Superior temporal gyrus (tissue), 1 donor: ENCODE measurements at regions not wholly inside any gene's neighbourhood (a gene's known extent, or its start where the extent isn't known, plus 50 kb on each side); places are given as distances from the start of the nearest gene placed in this dataset.

Source experiments
- DNase-seq: peaks from one replicate; pipeline ENCODE4 v3.0.0-alpha.2; 2016; ENCODE audit errors: extremely low spot score

DNA sequence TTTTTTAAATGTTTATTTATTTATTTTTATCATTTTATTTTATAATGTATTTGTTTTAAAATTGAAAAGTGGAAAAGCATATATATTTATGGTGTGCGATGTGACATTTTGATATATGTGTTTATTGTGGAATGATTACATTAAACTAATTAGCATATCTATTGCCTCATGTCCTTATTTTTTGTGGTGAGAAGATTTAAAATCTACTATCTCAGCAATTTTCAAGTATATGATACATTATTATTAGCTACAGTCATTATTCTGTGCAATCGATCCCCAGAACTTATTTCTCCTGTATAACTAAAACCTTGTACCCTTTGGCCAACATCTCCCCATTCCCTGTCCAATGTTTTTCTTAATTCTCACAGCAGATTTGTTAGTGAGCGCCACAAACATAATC is 115.6 kb upstream of the SHH start:
- DNase-seq: no peak

DNA sequence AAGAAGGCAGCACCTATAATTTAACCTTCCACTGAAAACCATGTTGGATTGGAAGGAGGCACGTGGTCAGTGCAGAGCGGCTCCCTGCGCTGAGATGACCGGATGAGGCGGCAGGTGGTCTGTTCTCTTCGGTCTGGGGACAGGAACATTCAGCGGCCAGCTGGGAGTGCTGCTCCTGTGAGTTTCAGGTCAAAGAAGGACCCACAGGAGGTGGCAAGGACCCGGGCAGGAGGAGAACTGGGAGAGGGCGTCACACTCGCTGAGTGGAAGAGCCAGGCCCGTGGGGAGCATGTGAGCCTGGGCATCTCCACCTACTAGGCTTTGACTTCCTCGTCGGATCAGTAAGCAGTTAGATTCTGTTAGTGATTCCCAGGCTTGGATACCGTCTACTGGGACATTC is 113.4 kb upstream of the SHH start:
- no peak for DNase-seq

DNA sequence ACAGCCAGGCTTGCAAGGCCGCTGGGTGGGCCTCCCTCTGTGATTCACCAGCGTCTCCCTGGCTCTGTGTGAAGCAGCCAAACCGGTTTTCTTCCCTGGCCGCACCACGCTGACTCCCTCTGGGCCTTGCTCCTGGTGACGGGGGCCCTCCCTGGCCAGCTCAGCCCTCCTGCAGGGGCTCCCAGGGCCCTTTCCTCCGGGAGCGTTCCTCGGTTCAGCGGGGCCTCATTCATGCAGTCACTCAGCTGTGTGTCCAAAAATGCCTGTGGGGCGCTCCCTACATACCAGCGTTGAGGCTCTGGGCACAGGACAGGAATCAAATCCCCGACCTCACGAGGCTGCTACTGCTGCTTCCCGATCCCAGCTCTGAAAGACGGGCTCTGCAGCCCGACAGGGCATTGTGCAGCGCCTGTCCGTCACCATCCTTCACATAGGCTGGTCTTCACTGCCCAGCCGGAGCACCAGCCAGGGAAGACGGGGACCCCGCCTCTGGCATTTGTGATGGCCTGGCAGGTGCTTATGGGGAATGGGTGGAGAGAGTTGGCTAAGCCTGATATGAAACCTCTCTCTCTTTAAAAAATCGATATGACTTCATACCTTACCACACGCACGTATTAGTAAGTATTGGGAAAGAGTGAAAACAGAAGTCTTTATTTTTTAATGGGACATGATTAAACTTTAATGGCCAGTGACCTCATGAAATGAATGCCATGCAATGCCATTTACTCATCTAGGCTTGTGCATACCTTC is 110.0 kb upstream of the SHH start:
- no peak for DNase-seq

DNA sequence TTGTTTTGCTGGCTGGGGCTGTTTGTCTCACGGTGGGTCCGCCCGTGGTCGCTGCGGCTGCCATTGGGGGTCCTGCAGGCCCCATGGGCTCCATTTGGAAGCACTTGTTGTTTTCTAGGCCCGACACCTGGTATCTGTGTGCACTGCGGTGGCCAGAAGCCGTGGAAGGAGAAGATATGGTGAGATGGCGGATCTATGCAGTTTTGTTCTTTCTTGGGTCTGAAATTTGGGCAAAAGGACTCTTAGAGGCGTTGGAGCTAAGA is 109.5 kb upstream of the SHH start:
- DNase-seq: no peak

DNA sequence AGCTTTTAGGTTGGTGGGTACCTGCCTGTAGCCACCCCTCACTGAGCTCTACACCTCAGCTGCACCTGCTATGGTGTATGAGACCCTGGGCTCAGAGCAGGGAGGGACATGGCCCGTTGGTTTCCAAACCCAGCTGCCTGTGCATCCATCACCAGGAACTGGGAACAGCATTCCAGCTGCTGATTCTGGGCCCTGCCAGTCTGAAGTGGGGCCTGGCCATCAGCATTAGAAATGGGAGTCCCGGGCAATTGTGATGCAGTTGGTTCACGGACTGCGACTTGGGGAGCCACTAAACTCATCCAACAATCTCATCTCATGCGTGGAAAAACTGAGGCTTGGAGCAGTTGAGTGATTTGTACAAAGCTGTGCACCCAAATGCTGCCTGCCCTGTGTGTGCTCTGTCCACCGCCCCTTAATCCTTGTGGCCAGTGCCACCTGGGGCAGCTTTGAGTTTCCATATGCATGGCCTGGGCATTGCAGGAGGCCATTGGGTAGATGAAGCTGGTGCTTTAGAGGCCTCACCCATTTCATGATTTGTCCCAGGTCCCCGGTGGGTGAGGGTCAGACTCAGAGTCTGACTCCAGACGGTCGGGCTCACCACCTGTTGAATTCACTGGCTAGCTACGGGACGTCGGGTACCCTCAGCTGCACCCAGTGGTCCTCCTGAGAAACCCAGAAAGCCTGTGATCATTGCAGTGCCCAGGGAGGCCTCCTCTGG is 109.0 kb upstream of the SHH start:
- no peak for DNase-seq

DNA sequence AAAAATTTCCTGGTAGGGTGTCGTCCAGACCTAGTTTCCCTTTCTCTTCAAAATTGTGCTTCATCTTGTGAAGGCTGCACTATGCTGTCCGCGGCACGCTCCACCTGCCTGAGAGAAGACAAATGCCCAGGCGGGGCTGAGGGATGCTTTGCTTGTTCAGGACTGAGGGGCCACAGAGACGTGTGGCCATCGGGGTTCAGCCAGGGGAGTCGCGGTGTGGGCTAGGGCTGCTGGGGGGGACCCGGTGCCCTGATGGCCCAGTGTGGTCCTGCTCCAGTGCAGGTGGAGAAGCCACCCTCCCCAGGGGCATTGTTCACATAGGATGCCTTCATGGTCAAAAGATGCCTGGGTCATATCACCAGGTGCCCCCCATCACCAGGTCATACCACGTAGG is 107.8 kb upstream of the SHH start:
- DNase-seq: no peak

DNA sequence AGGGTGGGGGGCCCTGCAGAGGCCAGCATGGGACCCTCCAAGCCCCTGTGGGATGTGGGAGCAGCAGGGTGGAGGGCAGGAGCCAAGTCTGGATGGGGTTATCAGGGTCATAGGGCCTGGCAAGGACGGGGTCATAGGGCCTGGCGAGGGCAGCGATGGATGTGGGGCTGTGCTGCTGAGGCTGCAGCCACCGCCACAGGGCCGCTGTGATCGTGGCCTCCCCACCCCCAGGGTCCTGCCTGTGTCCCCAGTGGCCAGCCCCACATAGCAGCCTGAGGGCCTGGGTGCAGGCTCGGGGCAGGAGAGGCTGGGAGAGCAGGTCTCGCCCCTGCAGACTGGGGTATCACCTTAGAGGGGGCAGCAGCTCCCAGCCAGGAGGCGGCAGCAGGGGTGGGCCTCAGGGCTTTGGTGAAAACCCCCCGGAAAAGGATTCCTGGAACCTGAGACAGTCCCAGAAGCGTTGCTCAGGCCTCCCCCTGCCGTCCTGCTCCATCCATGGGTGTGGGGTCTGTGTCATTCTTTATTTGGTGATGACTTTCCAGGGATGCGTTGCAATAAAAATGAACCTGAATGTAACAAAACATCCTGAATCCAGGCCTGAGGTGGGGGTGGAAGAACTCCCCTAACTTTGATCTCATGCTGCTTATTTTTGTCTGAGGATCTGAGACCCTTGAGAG is 107.3 kb upstream of the SHH start:
- no peak for DNase-seq

DNA sequence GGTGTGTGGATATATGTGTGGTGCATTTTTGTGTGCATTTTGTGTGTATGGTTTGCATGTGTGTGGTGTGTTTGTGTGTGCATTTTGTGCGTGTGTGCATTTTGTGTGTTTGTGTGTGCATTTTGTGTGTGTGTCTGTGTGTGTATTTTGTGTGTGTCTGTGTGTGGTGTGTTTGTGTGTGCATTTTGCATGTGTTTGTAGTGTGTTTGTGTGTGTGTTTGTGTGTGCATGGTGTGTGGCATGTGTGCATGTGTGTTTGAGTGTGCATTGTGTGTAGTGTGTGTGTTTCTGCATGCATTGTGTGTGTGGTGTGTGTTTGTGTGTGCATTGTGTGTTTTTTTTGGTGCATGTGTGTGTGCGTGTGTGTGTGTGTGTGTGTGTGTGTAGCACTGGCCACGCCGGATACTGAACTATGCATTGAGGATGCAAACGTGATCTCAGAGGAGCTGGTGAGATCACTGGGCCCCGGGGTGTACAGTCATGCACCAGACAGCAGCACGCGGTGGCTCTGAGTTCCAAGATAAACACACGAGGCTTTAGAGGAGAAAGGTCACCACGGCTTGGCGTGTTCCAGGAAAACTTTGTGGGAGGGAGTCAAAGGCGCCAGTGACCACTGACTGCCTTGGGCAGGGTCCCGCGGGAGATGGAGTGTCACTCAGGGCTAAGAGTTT is 106.6 kb upstream of the SHH start:
- no peak for DNase-seq

DNA sequence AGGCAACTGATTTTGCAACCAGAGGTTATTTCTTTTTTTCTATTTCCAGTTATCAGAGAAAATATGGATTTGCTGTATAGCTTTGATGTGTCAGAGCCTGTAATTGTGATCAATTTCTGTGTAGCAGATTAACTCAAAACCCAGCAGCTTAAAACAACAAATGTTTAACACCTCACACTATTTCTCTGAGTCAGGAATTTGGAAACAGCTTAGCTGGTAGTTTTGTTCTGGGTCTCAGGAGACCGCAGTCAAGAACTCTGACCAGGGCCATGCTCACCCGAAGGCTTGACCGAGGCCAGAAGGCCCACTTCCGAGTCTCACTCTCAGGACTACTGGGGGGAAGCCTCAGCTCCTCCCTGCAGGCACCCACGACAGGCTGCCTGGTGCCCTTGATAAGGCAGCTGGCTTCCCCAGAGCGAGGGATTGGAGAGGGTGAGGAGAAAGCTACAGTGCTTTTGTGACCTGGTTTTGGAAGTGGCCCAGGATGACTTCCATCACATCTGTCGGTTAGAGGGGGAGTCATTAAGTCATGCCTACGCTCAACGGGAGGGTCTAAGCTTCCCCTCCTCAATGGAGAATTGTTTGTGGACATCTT is 105.7 kb upstream of the SHH start:
- no peak for DNase-seq

DNA sequence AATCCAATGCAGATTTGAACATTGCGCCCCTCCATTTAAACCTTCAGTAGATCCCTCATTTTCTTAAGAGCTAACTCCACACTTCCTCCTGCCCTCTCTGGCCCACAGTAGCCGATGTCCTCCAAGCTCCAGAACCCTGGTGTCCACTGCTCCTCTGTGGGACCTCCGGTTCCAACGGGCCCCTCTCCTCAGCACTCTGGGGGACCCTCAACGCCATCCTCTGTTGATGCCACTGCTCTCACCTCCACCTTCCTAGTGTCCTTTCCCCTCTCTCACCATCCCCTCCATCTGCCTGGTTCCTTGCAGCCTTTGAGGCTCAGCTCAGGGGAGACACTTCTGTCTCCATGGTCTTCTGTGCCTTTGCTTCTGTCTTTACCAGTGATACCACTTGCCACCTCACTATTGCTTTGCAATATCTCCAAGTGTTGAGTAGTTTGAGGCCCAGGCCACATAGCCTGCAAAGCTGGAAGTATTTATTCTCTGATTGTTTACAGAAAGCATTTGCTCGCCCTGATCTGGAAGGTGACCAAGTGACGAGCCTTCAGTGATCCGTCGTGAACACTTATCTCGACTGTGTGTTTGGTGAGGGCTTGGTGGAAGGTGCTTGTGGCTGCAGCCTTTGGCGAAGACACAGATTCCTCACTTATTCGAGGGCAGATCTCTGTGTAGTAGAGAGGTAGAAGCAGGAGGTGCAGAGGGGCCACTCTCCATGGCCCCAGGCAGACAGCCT is 104.8 kb upstream of the SHH start:
- DNase-seq: no peak

DNA sequence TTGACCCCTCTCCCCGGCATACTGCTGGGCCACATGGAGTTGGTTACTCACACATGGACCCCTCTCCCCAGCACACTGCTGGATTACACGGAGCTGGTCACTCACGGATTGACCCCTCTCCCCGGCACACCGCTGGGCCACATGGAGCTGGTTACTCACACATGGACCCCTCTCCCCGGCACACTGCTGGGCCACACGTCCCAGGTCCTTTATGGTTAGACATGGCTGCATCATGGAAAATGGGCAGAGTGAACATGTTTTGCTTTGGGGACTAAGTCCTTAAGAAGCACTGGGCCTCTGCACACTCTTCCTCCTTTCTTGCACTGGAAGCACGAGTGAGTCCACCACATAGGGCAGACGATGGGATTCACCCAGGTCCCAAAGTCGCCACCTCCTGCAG is 102.1 kb upstream of the SHH start:
- no peak for DNase-seq

DNA sequence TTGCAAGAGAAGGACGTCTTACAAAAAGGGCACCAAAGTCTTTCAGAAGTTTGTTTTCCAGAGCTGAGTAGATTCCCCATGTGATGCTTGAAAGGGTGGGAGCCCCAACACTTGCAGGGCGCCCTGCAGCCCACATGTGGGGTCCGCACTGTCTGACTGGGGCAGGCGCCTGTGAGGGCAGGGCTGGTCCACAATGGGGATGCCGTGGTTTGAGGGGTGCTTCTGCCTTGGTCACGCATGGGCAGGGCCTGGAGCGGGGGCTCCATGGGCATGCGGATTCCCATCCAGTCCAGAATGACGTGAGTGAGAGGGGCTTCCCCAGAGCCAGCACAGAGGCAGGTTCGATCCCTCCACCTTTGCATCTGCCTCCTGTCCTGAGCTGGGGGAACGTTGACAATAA is 101.5 kb upstream of the SHH start:
- no peak for DNase-seq

DNA sequence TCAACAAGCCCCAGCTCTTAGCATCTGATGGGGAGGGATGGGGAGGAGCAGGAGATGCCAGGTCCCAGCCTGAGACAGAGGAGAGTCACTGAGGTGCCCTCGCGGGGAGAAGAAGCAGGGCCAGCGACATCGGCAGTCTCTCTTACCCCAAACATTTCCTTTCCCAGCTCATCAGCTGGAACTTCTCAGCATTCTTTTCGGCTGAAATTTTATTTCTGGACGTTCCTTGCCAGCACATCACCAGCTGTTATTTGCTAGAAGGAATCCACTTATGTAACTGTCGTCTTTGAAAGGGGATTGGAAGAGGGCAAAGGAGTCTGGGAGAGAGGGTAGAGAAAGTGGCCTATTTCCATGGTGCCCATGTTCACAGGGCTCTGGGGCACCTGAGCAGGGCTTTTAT is 101.0 kb upstream of the SHH start:
- no peak for DNase-seq

DNA sequence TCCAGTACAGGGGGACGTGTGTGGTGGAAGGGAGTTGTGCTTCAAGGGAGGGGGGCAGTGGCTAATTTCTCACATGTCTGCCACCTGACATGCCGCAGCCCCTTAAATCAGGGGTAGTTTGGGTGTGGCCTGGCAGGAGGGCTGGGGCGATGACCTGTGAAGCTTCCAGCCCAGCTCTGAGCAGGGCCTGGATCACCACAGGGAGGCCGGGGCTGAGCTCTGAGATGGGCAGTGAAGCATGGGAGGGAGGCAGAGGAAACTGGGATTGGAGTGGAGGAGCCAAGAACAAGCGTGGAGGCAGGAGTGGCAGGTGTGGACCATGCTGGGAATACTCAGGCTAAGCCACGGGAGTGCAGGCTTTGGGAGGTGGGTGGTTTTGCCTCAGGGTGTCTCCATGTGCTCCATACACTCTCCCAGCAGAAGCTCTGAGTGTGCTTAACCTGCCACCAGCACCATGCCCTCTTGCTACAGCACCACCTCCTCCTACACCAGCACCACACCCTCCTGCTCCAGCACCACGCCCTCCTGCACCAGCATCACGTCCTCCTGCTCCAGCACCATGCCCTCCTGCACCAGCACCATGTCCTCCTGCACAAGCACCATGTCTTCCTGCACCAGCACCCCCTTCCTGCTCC is 99.3 kb upstream of the SHH start:
- DNase-seq: no peak

DNA sequence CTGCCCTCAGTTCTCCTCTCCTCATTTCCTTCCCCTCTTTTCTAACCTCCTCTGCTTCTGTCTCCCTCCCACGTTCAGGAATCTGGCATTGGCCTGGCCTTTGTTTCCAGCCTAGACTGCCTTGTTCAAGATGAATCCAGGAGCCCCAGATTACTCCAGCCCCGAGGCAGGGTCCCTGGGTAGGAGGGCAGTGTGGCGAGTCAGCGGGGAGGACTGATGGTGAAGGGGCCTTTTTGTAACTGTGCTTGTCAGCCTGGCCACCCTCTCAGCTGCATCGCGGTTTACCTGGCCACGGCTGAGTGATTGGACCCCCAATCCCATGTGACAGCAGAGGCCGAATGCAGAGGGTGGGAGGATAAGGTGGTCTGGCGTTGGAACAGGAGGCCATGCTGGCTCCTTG is 96.1 kb upstream of the SHH start:
- DNase-seq: no peak

DNA sequence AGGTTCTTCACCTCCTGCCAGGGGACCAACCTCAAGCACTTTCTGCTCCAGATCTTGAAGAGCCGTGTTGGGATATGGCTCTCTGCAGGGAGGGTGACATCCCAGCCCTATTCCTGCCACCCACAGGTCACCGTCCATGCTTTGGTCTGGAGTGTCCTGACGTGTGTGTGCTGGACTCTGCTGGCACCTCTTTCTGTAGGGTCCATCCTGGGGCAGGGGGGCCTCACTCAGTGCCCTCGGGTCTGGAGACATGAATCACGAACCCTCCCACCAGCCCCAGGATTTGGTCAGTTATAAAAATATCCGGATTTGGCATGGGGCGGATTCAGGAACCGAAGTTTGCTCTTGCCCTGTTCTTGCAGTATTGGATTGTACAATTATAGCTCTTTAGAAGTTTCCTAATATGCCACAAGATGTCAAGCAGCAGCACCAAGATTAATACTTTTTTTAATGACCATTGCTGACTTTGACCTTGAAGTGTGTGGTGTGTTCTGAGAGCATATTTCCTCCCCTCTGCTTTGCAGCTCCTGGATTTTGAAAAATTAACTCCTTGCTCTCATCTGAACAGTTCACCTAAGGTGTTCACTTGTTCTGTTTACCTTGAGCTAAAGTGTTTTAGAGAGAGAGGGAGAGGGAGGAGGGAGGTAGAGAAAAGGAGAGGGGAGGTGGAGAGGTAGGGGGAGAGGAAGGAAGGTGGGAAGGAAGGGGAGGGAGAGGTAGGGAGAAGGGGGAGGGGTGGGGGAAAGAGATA is 95.4 kb upstream of the SHH start:
- no peak for DNase-seq

DNA sequence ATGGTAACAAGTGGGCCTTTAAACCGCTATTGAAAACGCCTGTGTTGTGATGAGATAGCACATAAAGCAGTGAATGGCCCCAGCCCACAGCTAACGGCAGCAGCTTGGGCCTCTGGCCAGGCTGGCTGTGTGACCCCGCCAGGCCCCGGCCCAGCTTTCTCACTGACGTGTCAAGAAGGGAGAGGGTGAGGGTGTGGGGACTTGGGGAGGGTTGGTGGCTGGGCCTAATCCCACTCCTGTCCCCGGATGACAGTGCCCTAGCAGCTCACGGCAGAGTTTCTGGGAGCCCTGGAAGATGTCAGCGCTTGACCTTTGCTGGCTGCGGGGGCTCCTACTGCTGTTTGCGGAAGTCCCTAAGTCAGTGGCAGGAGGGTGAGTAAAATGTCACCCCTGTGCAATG is 88.9 kb upstream of the SHH start:
- DNase-seq: no peak

DNA sequence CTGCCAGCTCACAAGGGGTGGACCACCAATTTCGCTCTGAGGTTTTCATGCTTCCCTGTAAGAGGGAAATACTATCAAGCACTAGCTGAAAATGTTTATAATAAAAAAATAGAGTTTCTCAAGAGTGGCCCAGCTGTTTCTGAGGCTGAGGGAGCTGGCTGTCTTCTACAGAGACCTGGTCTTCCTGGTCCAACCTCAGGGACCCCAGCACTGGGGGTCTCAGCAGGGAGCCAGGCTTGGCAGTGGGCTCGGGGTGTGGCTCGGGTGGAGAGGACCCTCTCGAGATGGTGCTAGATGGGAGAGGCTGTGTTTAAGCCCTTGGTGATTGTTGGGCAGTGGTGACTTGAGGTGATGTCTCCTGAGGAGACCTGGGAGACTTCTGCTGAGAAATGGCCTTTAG is 87.3 kb upstream of the SHH start:
- DNase-seq: no peak

DNA sequence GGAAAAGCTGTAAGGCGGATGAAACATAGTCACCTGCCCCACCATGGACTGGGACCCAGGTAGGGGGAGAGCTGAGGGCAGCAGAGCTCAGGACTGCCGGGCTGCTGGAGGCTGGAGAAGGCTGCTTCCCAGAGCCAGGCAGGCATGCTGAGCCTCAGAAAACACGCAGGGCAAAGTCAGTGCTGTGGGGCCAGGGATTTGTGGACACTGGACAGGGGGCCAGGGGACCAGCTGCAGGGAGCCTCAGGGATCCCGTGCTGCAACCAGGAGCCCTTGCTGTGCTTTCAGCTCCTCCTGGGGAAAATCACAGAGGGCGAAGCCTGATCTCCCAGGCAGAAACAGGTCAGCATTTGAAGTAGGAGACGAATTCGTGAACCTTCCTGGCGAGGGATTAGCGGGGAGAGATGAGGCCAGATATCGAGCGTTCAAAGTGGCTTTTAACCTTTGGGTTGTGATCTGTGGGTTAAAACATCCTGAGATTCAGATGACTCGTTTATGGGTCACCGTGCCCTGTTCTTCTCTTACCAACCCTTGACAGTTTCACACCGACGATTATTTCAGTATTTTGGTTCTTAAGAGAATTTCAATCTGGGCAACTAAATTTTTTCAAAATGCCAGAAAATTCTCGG is 85.6 kb upstream of the SHH start:
- DNase-seq: no peak
